ENCODE measurements at regions not wholly inside any gene's neighbourhood (a gene's known extent, or its start where the extent isn't known, plus 50 kb on each side); places are given as distances from the start of the nearest gene placed in this dataset.

DNA sequence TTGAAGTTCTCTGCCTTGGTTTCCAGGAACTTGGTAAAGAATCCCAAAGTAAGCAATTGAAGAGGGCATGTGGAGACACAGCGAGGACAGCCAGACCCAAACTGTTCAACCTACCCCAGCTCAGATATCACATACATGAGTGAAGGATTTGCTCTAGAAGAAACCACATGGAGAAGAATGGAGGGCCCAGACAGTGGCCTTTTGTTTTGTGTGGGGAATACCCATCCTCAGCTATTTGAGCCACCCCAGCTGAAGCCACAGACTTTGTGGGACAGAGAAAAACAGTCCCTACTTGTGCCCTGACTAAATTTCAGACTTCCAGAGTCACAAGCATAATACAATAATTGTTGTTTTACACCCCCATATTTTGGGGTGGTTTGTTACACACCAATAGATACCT lies 387.1 kb downstream of the ZSWIM6 start:
- Mint-ChIP-seq H3K9me3 (peaks cover 7% of the 10 kb centered on the region), H3K4me1 (ENCODE audit: low read depth) (no peaks in the 10 kb centered on the region), H3K36me3 (ENCODE audit: insufficient read depth) (no peaks in the 10 kb centered on the region), H3K4me3 (no peak overlapping the region), H3K27me3 (ENCODE audit: low read depth) (no peaks in the 10 kb centered on the region)
- no peak for DNase-seq
- no peak for ATAC-seq

DNA sequence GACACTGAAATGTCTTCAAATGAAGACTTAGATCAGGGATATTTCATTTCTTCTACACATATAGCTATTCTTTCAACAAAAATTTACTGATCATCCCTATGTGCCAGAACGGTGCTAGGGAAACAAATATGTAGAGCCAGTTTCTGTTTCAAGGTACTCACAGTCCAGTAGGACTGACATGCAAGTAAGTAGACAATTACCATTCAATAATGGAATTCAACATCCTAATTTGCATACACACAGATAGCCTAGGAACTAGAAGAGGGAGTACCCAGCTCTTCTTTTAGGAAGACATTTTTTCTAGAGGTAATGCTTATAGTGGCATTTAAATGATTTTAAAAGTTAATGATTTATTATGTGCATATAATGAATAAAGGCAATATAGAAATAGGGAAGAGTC lies 388.8 kb downstream of the ZSWIM6 start:
- DNase-seq (no peak), ATAC-seq (no peak)
- Mint-ChIP-seq H3K36me3 (ENCODE audit: insufficient read depth) (no peaks in the 10 kb centered on the region), H3K9me3 (peaks cover 7% of the 10 kb centered on the region), H3K4me1 (ENCODE audit: low read depth) (no peaks in the 10 kb centered on the region), H3K27me3 (ENCODE audit: low read depth) (no peaks in the 10 kb centered on the region), H3K4me3 (no peak overlapping the region)

DNA sequence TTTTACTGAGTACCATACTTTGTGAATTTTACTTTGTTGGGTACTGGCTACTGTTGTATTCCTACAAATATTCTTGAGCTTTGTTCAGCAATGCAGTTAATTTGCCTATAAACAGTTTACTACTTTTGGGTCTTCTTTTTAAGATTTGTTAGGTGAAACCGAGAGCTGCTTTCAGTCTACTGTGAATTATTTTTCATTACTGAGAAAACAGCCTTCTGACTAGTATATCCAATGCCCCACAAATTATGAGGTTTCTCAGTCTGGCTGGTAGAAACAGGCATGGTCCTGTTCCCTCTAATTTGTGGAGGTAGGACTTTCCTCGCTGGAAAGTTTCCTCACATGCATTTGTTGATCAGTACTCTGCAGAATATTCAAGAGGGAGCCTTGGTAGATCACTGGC lies 392.0 kb downstream of the ZSWIM6 start:
- Mint-ChIP-seq H3K36me3 (ENCODE audit: insufficient read depth) (no peaks in the 10 kb centered on the region), H3K27me3 (ENCODE audit: low read depth) (peaks cover 2% of the 10 kb centered on the region), H3K4me1 (ENCODE audit: low read depth) (no peaks in the 10 kb centered on the region), H3K4me3 (no peak overlapping the region), H3K9me3 (peaks cover 7% of the 10 kb centered on the region)
- no peak for DNase-seq
- no peak for ATAC-seq

DNA sequence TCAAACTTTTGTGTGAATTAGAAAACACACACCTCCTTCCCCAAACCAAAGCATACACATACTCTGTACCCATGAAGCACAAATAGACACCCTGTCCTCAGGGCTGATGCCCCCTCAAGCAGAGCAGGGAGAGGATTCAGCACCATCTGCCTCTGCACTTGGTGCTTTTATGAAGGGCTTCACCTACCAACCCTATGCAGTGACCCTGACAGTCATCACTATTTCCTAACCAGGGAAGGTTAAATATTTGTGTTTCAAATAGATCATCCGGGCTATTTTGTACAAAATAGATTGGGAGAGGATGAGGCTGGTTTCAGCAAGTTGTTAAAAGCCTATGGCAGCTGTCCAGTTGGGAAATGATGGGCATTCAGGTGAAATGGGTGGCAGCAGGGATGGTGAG lies 396.2 kb downstream of the ZSWIM6 start:
- ATAC-seq: no peak
- H3K36me3 Mint-ChIP-seq (ENCODE audit: insufficient read depth): no peaks in the 10 kb centered on the region

DNA sequence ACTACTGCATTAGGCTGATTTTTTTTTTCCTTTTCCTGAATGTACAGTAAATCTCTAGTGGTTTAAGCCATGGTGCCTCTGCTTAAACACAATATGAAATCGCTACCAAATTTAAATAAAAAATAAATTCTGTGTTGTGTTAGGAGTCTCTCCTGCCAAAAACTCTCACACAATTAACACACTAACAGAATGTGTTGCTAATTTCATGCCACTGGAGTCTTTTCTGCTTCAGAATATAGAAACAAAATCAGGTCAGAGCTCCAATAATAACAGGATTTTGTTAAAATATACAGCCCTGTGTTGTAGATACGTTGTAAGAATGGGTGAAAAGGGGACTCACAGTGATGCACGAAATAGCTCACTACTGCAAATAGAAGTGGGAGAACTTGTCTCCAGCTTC lies 398.8 kb downstream of the ZSWIM6 start:
- no peaks in the 10 kb centered on the region for H3K4me1 Mint-ChIP-seq (ENCODE audit: low read depth)
- DNase-seq (no peak), ATAC-seq (no peak)
- H3K4me3 Mint-ChIP-seq: no peak overlapping the region
- H3K27me3 Mint-ChIP-seq (ENCODE audit: low read depth): peaks cover 9% of the 10 kb centered on the region
- no peaks in the 10 kb centered on the region for H3K36me3 Mint-ChIP-seq (ENCODE audit: insufficient read depth)
- H3K9me3 Mint-ChIP-seq: no peaks in the 10 kb centered on the region

More for the DNA sequence above, 396.2 kb downstream of the ZSWIM6 start:
- Mint-ChIP-seq H3K4me1 (ENCODE audit: low read depth) (no peaks in the 10 kb centered on the region), H3K9me3 (no peaks in the 10 kb centered on the region), H3K4me3 (no peak overlapping the region), H3K27me3 (ENCODE audit: low read depth) (peaks cover 9% of the 10 kb centered on the region)
- no peak for DNase-seq

DNA sequence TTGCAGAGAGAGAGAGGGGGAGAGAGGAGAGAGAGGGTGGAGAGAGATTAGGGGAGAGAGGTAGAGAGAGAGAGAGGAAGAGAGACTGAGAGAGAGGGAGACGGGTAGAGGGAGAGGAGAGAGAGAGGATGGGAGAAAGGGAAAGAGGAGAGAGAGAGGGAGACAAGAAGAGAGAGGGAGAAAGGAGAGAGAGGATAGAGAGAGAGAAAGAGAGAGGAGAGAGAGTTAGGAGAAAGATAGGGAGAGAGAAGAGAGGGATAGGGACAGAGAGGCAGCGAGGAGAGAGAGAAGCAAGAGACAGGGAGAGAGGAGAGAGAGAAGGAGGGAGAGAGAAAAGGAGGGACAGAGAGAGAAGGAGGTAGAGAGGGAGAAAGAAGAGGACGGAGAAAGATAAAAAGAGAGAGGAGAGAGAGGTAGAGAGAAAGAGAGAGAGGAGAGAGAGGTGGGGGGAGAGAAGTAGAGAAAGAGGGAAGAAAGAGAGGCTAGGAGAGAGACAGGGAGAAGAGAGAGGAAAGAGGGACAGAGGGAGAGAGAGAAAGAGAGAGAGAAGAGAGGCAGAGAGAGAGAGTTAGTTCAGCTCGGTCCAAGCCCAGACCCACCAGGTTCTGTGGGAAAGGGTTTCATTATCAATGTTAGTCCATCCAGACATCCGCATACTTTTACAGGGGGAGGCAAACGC lies 399.3 kb downstream of the ZSWIM6 start:
- DNase-seq (no peak), ATAC-seq (no peak)
- no peaks in the 10 kb centered on the region for H3K9me3 Mint-ChIP-seq
- peaks cover 7% of the 10 kb centered on the region for H3K27me3 Mint-ChIP-seq (ENCODE audit: low read depth)
- H3K4me1 Mint-ChIP-seq (ENCODE audit: low read depth): no peaks in the 10 kb centered on the region
- no peak overlapping the region for H3K4me3 Mint-ChIP-seq
- H3K36me3 Mint-ChIP-seq (ENCODE audit: insufficient read depth): no peaks in the 10 kb centered on the region

DNA sequence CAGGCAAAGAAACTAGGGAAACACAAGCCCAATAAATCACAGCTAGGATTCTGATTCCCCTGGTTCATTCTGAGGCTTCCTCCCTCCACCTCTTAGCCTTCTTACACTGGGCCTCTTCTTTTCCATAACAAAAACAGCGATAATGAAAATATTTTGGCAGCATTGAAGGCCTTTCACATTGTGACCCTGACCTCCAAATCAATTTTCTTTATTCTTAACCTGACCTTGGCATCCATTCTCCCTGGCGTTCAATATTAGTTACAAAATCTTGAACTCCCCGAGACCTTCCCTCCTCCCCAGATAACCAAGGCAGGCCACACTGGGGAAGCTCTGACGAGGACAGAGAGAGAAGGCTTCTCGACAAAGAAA lies 399.9 kb downstream of the ZSWIM6 start:
- peaks cover 7% of the 10 kb centered on the region for H3K27me3 Mint-ChIP-seq (ENCODE audit: low read depth)
- no peaks in the 10 kb centered on the region for H3K36me3 Mint-ChIP-seq (ENCODE audit: insufficient read depth)
- no peak for ATAC-seq
- H3K4me3 Mint-ChIP-seq: no peak overlapping the region
- H3K4me1 Mint-ChIP-seq (ENCODE audit: low read depth): no peaks in the 10 kb centered on the region
- DNase-seq: no peak
- H3K9me3 Mint-ChIP-seq: no peaks in the 10 kb centered on the region

DNA sequence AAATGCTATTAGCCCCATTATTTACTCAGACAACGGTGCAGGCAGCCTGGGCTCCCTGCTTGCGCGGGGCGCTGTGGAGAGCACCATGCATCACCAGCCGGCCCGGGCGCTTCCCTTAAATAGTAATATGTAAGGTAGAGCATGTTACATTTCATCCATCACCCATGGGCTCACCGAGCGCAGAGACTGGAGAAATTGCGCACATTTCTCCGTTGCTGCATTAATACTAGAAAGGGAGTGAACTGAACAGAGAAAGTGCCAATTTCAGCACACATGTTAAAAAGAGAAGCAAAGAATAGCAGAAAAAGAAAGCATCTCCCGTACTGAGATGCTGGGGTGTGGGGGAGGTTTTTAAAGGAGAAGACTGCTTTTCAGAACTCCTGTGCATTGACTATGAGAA lies 400.3 kb downstream of the ZSWIM6 start:
- Mint-ChIP-seq H3K4me1 (ENCODE audit: low read depth) (no peaks in the 10 kb centered on the region), H3K9me3 (no peaks in the 10 kb centered on the region), H3K27me3 (ENCODE audit: low read depth) (peaks cover 7% of the 10 kb centered on the region)

DNA sequence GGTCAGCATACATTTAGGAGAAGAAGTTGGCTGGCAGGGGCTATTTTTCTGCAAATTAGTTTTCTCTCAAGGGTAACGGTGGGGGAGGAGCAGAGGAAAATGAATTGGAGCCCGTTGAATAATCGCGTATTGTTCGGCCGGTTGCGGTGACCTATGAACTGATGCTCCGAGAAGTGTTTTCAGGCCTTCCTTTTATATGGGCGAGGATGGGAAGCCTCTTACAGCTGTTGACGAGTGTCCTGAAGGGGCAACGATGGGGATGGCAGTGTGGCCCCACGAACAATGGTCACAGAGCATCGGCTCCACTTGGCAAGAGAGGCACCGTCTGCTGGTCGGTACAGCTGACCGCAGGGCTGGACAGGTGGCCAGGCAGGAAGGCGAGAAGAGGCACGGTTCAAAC lies 400.7 kb downstream of the ZSWIM6 start:
- H3K27me3 Mint-ChIP-seq (ENCODE audit: low read depth): peaks cover 7% of the 10 kb centered on the region
- DNase-seq: no peak
- no peak for ATAC-seq
- H3K9me3 Mint-ChIP-seq: no peaks in the 10 kb centered on the region
- H3K4me3 Mint-ChIP-seq: no peak overlapping the region
- no peaks in the 10 kb centered on the region for H3K4me1 Mint-ChIP-seq (ENCODE audit: low read depth)
- H3K36me3 Mint-ChIP-seq (ENCODE audit: insufficient read depth): no peaks in the 10 kb centered on the region

More for the DNA sequence above, 400.3 kb downstream of the ZSWIM6 start:
- ATAC-seq (no peak), DNase-seq (no peak)
- Mint-ChIP-seq H3K36me3 (ENCODE audit: insufficient read depth) (no peaks in the 10 kb centered on the region), H3K4me3 (no peak overlapping the region)

DNA sequence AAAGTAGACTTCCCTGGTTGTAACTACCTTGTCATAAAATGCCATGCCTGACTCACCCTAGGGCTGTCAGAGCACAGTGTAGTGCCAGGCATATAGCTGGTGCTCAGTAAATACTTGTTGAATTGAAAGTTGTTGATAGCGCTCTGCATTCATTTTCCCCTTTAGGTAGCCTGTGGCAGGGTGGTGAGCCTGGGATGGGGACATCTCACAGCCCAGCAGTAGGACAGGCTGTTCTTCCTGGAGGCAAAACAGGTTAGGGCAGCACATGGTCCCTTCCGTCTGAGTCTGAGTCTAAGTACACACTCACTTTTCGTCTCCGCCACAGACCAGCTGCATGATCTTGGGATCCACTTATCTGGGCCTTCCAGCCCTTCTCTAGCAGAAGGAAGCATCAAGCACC lies 401.9 kb downstream of the ZSWIM6 start:
- H3K4me1 Mint-ChIP-seq (ENCODE audit: low read depth): no peaks in the 10 kb centered on the region
- H3K27me3 Mint-ChIP-seq (ENCODE audit: low read depth): peaks cover 7% of the 10 kb centered on the region
- no peaks in the 10 kb centered on the region for H3K9me3 Mint-ChIP-seq
- no peak overlapping the region for H3K4me3 Mint-ChIP-seq
- DNase-seq (no peak), ATAC-seq (no peak)
- H3K36me3 Mint-ChIP-seq (ENCODE audit: insufficient read depth): no peaks in the 10 kb centered on the region

DNA sequence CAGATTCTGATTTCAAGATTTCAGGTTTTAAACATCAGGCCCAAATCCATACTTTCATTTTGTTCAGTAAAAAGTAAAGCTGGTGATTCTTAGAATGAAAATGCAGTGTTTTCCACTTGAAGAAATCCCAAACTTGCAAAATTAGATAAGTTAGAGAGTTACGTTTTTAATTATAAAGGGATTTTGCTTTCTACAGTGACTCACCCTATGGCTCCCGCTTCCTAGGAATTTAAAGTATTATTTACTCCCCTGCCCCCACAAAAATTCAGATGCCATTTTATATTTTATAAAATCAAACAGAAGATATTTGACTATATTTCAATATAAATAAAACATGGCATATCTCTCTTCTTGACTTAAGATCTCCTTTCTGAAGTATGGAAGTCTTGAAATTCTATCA lies 402.9 kb downstream of the ZSWIM6 start:
- Mint-ChIP-seq H3K27me3 (ENCODE audit: low read depth) (peaks cover 4% of the 10 kb centered on the region), H3K9me3 (no peaks in the 10 kb centered on the region), H3K36me3 (ENCODE audit: insufficient read depth) (no peaks in the 10 kb centered on the region), H3K4me3 (no peak overlapping the region), H3K4me1 (ENCODE audit: low read depth) (no peaks in the 10 kb centered on the region)
- ATAC-seq (no peak), DNase-seq (no peak)

DNA sequence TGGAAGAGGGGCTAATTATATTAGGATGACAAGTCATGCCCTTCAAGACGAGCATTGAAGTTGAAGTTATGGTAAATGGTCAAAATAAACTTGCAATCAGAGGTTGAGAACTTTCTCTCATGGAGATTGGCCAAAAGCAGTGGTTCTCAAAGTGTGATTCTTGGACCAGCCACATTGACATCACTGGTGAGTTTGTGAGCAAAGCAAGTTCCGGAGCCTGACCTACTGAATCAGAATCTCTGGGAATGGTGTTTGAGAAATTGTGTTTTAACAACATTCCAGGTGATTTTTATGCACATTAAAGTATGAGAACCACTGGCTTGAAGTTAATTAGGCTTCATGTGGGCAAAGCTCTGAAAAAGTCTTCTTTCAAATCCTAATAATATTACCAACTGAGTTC lies 403.5 kb downstream of the ZSWIM6 start:
- ATAC-seq (no peak), DNase-seq (no peak)
- no peaks in the 10 kb centered on the region for H3K9me3 Mint-ChIP-seq
- H3K36me3 Mint-ChIP-seq (ENCODE audit: insufficient read depth): no peaks in the 10 kb centered on the region
- H3K27me3 Mint-ChIP-seq (ENCODE audit: low read depth): peaks cover 4% of the 10 kb centered on the region
- H3K4me1 Mint-ChIP-seq (ENCODE audit: low read depth): no peaks in the 10 kb centered on the region
- no peak overlapping the region for H3K4me3 Mint-ChIP-seq

DNA sequence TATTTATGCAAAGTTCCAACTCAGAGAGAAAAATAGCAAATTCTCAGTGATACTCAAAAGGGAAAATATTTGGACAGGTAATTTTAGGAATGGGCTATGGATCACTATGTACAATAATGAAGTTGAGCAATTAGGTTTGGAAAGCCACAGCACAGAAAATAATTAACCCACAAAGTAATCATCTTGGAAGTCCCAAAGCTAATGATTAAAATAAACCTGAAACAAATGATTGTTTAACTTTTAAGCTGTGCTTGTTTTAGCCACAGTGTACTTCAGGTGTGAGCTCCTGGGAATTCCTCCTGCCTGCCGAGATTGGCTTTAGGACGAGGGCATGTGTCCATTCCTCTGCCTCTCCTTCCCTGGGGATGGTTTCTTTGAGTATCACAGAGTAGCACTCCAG lies 403.9 kb downstream of the ZSWIM6 start:
- Mint-ChIP-seq H3K9me3 (no peaks in the 10 kb centered on the region), H3K27me3 (ENCODE audit: low read depth) (peaks cover 4% of the 10 kb centered on the region), H3K4me1 (ENCODE audit: low read depth) (no peaks in the 10 kb centered on the region), H3K4me3 (no peak overlapping the region), H3K36me3 (ENCODE audit: insufficient read depth) (no peaks in the 10 kb centered on the region)
- ATAC-seq: no peak
- no peak for DNase-seq

DNA sequence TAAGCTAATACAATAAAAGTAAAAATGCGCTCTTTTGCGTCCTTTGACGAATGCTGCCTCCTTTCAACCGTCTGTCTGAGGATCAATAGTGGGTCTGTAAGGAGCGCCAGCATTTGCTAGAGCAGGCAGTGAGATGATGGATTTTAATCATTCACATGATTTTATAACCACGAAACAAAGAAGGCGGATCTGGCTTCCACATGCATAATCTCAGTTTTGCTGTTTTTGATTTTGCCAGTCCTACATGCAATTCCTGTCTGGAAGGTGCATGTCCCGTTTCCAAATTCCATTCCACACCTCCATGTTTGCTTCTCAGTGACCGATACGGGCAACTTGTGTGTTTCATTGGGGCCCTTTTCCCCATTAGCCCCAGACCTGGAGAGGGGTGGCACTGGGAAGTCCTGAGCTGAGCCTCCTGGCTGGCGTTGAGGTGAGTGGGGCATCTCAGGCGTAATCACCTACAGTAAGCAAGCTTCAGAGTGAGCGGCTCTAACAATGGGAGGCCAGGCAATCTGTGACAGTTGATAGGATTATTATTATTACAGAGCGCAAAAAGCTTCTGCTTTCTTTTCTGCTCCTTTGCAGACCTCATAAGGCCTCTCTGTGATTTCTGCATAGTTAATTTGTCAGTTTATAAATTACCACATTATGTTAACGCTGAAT lies 405.4 kb downstream of the ZSWIM6 start:
- Mint-ChIP-seq H3K27me3 (ENCODE audit: low read depth) (peaks cover 4% of the 10 kb centered on the region), H3K4me3 (no peak overlapping the region), H3K9me3 (no peaks in the 10 kb centered on the region), H3K4me1 (ENCODE audit: low read depth) (no peaks in the 10 kb centered on the region), H3K36me3 (ENCODE audit: insufficient read depth) (no peaks in the 10 kb centered on the region)
- no peak for DNase-seq
- ATAC-seq: no peak

DNA sequence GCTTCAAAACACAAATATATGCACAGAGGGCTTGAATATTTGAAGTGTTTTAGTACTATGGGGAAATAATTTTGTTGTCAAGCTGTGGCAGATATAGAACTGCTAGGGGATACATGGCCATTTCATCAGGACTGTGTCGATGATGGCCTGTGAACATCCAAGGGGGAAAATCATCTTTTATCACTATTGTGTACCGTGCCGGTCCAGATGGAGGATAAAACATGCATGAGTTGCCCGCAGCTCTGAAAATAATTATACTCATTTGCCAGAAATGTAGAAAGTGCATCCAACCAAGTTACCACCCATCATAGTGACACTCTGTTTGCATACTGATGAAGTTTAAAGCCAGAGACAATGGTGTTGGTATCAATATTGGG lies 405.9 kb downstream of the ZSWIM6 start:
- no peaks in the 10 kb centered on the region for H3K36me3 Mint-ChIP-seq (ENCODE audit: insufficient read depth)
- peaks cover under 1% of the 10 kb centered on the region for H3K27me3 Mint-ChIP-seq (ENCODE audit: low read depth)
- DNase-seq (no peak), ATAC-seq (no peak)
- no peaks in the 10 kb centered on the region for H3K9me3 Mint-ChIP-seq
- no peak overlapping the region for H3K4me3 Mint-ChIP-seq
- no peaks in the 10 kb centered on the region for H3K4me1 Mint-ChIP-seq (ENCODE audit: low read depth)
